WI38 (cell line): ENCODE measurements at regions not wholly inside any gene's neighbourhood (a gene's known extent, or its start where the extent isn't known, plus 50 kb on each side); places are given as distances from the start of the nearest gene placed in this dataset.

Source experiments
- H3K4me3 ChIP-seq: 2 replicates; pipeline ENCODE4 v1.5.1; 2011; ENCODE audit warnings: low read depth, mild to moderate bottlenecking, control low read depth, low read length
- TF ChIP-seq, protein P1 (sequence below): IDR thresholded peaks from 2 replicates; pipeline ENCODE4 v1.5.1; 2012; ENCODE audit warnings: low read depth, mild to moderate bottlenecking, control low read depth, low read length

DNA sequence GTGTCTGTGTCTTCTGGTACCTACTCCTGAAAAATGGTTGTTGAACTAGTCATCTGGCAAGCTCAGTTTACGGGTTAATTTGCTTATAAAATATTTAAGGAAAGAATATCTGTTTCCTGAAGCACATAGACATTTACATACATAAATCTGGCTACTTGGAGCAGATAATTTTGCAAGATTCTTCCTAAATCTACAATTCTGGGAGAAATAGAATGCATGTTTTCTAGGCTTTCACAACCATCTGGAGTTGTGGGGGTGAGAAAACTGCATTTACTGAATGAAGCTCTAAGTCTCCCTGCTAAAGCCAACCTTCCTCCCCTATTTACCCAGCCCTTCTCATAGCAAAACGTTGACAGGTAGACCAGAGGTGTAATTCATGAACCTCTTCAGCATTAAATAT lies 393.7 kb upstream of the ARGLU1 start:
- TF ChIP-seq, protein P1, sequence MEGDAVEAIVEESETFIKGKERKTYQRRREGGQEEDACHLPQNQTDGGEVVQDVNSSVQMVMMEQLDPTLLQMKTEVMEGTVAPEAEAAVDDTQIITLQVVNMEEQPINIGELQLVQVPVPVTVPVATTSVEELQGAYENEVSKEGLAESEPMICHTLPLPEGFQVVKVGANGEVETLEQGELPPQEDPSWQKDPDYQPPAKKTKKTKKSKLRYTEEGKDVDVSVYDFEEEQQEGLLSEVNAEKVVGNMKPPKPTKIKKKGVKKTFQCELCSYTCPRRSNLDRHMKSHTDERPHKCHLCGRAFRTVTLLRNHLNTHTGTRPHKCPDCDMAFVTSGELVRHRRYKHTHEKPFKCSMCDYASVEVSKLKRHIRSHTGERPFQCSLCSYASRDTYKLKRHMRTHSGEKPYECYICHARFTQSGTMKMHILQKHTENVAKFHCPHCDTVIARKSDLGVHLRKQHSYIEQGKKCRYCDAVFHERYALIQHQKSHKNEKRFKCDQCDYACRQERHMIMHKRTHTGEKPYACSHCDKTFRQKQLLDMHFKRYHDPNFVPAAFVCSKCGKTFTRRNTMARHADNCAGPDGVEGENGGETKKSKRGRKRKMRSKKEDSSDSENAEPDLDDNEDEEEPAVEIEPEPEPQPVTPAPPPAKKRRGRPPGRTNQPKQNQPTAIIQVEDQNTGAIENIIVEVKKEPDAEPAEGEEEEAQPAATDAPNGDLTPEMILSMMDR = no peak
- no peak overlapping the region for H3K4me3 ChIP-seq

DNA sequence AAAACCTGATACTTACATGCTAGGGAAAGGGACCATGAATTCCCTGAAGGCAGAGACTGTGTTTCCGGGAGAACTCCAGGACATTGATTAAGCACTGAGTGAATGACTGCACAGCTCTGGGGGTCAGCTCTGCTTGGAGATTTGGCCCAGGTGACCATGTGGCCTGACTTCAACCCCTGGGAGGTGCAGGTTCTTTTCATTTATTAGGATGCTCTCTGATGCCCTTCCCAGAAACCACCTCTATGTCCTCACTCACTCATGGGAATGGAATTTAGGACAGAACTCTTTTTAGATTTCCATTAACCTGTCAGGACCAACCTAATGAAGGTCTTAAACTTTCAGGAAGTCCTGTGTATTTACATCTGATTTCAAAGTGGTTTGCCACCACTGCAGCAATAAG lies 393.3 kb upstream of the ARGLU1 start:
- TF ChIP-seq, protein P1 = no peak

DNA sequence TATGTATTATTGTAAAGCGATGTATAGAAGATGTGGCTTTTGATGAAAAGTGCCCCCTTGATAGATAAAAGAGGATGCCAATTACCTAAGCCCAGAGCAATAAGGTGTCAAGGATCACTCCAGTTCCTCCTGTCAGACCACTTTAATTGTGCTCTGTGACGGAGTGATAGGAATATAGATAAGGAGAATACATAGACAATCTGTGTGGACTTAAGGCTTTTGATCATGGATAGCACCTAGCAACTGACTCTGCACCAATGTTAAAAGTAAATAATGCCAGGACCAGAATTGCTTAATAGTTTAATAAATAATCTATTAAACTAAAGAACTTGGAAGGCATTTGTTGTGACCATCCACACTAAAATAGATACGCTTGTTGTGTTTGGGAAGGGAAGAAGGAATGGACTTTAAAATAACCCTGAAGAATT lies 390.7 kb upstream of the ARGLU1 start:
- TF ChIP-seq, protein P1 = no peak
- H3K4me3 ChIP-seq = no peak overlapping the region

More for the DNA sequence above, 393.3 kb upstream of the ARGLU1 start:
- no peak overlapping the region for H3K4me3 ChIP-seq

DNA sequence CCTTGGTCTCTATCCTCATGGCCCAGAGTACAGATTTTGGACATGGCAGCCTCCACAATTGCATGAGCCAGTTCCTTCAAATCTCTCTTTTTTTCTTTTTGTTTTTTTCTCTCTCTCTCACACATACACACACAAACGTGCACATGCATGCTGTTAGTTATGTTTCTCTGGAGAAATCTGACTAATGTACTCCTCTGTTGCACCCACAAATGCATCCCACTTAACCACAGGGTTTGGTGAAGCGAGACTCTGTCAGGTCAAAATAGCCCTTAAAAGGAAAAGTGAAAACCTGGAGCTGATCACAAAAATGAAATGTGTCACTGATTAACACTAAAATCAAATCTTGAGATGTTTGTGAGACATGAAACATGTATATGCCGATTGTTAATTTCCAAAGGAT lies 374.6 kb upstream of the ARGLU1 start:
- no peak overlapping the region for H3K4me3 ChIP-seq
- TF ChIP-seq, protein P1 = no peak

DNA sequence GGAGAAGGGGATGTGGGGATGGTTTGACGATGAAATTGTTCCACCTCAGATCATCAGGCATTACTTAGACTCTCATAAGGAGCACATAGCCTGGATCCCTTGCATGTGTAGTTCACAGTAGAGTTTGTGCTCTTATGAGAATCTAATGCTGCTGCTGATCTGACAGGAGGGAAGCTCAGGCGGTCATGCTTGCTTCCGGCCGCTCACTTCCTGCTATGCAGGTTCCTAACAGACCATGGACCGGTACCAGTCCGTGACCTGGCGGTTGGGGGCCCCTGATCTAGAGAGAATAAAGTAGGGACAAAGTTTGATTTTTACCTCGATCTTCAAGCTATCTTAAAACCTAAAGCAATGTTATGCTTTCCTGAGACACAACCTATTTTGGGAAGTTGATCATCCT lies 373.8 kb upstream of the ARGLU1 start:
- TF ChIP-seq, protein P1 = no peak
- H3K4me3 ChIP-seq = no peak overlapping the region

DNA sequence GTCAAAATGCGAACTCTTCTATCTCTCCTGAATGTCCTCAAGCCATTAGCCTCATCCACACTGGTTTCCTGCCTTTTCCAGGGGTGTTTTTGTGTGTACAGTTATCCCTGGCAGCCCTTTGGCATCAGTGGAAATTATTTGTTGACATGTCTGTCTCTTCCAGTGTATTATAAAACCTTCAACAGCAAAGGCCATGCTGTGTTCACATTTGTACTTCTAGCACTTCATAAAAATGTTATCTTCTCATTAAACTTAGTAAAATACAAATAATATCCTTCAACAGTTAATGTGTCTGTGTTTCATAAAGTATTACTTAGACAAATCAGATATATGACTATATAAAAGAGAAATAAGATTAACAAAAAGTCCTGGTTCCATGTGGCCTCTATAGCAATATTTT lies 359.5 kb upstream of the ARGLU1 start:
- TF ChIP-seq, protein P1 = no peak
- no peak overlapping the region for H3K4me3 ChIP-seq

DNA sequence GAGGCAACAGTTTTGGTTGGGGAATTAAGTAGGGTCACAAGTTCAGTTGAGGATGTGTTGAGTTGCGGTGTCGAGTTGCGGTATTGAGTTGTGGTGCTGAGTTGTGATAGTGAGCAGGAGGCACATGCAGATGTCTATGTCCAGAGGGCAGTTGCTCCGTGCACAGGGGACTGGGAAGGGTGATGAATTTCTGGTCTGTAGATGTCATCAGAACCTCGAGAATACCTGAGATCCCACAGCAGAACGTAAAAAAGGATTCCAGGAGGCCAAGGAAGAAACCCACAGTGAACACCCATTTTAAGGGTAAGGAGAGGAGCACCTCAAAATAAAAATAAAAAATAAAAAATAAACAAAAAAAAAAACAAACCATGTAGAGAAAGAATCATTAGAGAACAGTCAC lies 354.4 kb upstream of the ARGLU1 start:
- no peak overlapping the region for H3K4me3 ChIP-seq
- TF ChIP-seq, protein P1 = no peak
